Left ventricle myocardium inferior (tissue), 1 donor: ENCODE measurements at regions not wholly inside any gene's neighbourhood (a gene's known extent, or its start where the extent isn't known, plus 50 kb on each side); places are given as distances from the start of the nearest gene placed in this dataset.
A peak's percentile ranks its signal among the peaks of the same experiment; 100 is the strongest.

ENCODE experiments used
- DNase-seq: peaks from one replicate; pipeline ENCODE4 v3.0.0-alpha.2; 2020
- H3K27ac ChIP-seq: fragments of 200-600 bp; replicated peaks from 2 replicates; pipeline ENCODE4 v1.8.0; 2021
- H3K27me3 ChIP-seq: fragments of 200-600 bp; 2 replicates; pipeline ENCODE4 v1.8.0; 2021; ENCODE audit warnings: low read depth
- H3K36me3 ChIP-seq: fragments of 200-600 bp; 2 replicates; pipeline ENCODE4 v1.8.0; 2021
- H3K4me1 ChIP-seq: fragments of 200-600 bp; 2 replicates; pipeline ENCODE4 v1.8.0; 2021
- H3K4me3 ChIP-seq: fragments of 200-600 bp; 2 replicates; pipeline ENCODE4 v1.8.0; 2021; ENCODE audit warnings: mild to moderate bottlenecking, moderate library complexity
- H3K9me3 ChIP-seq: fragments of 200-600 bp; replicated peaks from 2 replicates; pipeline ENCODE4 v1.8.0; 2021
- intact Hi-C: fragments of 100-400 bp; cut with micrococcal nuclease; formaldehyde crosslinking; loops from one replicate; pipeline ENCODE4 v1.11.0; 2022
- TF ChIP-seq, protein P1 (sequence below): fragments of 200-600 bp; IDR thresholded peaks from 2 replicates; pipeline ENCODE4 v1.8.0; 2021; ENCODE audit warnings: antibody characterized with exemption, mild to moderate bottlenecking, borderline replicate concordance
- donor health status: DM: no; HTN: yes; CAD: no; lungs with severe emphysema.

DNA sequence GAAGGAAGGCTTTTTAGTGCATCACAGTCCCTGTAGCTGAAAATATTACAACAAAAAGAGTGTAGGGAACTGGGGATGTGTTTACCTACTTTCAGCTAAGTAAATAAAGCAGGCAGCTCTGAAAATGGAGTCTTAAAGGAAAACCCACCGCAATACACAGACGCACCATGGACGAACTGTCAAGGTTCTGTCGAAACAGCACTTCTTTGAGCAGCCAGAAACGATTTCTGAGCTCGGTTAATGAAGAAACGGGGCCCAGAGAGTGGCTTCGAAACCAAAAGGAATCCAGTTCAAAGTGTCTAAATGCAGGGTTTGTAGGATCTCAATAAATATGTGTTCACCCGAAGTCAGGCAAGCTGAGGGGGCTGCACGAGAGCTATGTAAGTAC is 275.4 kb upstream of the NEBL start:
- Histone ChIP-seq H3K27ac (no peak overlapping the region), H3K9me3 (no peaks in the 10 kb centered on the region), H3K4me1 (peaks cover 25% of the 10 kb centered on the region), H3K36me3 (no peaks in the 10 kb centered on the region), H3K27me3 (peaks cover 48% of the 10 kb centered on the region), H3K4me3 (peak overlapping the region; percentile 75)
- TF ChIP-seq, protein P1, sequence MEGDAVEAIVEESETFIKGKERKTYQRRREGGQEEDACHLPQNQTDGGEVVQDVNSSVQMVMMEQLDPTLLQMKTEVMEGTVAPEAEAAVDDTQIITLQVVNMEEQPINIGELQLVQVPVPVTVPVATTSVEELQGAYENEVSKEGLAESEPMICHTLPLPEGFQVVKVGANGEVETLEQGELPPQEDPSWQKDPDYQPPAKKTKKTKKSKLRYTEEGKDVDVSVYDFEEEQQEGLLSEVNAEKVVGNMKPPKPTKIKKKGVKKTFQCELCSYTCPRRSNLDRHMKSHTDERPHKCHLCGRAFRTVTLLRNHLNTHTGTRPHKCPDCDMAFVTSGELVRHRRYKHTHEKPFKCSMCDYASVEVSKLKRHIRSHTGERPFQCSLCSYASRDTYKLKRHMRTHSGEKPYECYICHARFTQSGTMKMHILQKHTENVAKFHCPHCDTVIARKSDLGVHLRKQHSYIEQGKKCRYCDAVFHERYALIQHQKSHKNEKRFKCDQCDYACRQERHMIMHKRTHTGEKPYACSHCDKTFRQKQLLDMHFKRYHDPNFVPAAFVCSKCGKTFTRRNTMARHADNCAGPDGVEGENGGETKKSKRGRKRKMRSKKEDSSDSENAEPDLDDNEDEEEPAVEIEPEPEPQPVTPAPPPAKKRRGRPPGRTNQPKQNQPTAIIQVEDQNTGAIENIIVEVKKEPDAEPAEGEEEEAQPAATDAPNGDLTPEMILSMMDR: no peak
- intact Hi-C loops: no loop called here
- no peak for DNase-seq

DNA sequence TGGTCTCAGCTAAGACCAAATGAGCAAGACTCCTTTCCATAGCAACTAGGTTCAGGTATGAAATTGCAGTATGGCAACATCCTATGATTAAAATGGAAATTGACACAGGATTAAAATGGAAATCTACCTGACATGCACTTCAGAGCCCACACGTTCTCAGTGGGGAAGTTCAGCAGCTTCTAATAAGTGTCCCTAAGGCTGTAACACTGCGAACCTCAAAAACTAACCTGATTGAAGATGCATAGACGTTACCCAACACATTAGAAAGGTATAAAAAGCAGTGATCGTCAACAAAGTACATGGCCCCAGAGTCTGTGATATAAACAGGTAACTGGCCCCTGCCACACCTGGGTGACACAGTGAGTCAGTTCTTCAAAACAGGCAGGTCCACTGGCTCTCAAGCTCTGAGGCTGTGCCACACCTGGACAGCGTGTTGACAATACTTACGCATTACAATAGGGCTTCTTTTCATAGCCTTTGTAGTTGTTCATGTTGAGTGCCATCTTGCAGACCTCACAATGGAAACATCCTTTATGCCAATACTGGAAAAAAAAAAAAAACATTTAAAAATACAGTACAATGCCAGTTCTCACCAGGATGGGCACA is 274.9 kb upstream of the NEBL start:
- no peak overlapping the region for H3K27ac ChIP-seq
- intact Hi-C loops: no loop called here
- H3K4me3 ChIP-seq: peak overlapping the region; percentile 75
- DNase-seq: no peak
- H3K27me3 ChIP-seq: peaks cover 48% of the 10 kb centered on the region
- H3K36me3 ChIP-seq: no peaks in the 10 kb centered on the region
- peaks cover 25% of the 10 kb centered on the region for H3K4me1 ChIP-seq
- no peaks in the 10 kb centered on the region for H3K9me3 ChIP-seq
- TF ChIP-seq, protein P1: no peak

DNA sequence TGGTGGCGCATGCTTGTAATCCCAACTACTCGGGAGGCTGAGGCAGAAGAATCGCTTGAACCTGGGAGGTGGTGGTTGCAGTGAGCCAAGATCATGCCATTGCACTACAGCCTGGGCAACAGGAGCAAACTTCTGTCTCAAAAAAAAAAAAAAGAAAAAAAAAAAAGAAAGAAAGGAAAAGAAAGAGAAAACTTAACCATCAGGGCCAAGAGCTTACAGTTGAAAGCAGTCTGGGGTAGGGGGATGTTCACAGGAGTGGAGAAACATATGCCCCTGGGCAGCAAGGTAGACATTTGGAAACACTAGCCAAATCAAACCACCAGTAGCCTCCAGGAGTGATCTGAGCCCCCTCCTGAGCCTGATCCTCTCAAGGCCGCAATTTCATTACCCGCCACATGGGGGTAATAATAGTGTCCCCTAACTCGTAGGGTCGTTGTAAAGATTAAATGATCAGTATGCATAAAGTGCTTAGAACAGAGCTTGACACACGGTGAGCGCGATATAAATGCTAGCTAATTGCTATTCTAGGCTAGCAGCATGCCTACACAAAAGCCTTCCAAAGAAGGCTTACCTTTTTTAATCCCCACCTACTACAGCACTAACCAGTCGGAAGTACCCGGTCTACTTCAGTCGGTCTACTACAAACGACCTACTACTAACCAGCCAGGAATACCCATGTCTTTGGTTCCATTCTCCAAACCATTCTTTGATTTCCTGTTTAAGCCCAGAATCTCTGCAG is 274.3 kb upstream of the NEBL start:
- no peak overlapping the region for H3K27ac ChIP-seq
- TF ChIP-seq, protein P1: peak; percentile 35
- peaks cover 25% of the 10 kb centered on the region for H3K4me1 ChIP-seq
- H3K9me3 ChIP-seq: no peaks in the 10 kb centered on the region
- H3K36me3 ChIP-seq: no peaks in the 10 kb centered on the region
- intact Hi-C loops: no loop called here
- DNase-seq: no peak
- H3K27me3 ChIP-seq: peaks cover 48% of the 10 kb centered on the region
- H3K4me3 ChIP-seq: no peak overlapping the region

DNA sequence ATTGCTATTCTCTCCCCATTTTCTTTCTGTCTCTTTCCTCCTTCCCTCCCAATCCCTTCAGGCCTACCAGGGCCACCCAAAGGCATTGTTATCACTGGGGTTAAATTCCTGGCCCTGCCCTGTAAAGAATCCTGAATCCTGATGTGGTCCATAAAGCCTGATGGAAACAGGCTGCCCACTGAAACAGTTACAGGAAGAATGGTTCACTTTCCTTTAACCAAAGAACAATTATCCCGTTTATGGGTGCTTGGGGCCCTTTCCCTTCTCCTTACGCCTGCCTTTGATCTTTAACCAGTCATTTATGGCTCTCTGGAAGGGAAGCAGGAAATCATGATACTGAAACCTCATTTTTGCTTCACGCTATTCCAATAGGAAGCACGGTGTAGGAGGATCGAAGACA is 273.1 kb upstream of the NEBL start:
- Histone ChIP-seq H3K4me3 (no peak overlapping the region), H3K9me3 (no peaks in the 10 kb centered on the region), H3K4me1 (peaks cover 25% of the 10 kb centered on the region), H3K27ac (no peak overlapping the region), H3K36me3 (no peaks in the 10 kb centered on the region), H3K27me3 (peaks cover 40% of the 10 kb centered on the region)
- DNase-seq: no peak
- intact Hi-C loops: no loop called here
- TF ChIP-seq, protein P1: no peak

DNA sequence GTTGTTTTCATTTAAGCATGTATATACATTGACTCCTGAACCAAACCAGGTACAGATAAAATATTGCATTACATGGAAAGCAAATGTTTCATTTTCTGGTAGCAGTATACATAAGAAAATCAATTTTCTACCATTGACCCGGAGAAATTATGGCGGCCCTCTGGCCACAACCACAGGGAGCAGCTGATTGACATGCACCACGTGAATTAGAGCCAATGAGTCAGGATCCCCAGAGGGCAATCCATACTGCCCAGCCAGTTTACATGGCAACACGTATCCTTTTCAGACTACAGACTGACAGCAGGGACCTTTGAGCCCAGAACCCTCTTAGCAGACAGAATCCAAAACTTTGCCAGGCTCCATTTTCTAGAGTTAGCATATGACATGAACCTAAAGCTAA is 272.2 kb upstream of the NEBL start:
- H3K4me1 ChIP-seq: peaks cover 19% of the 10 kb centered on the region
- DNase-seq: no peak
- H3K27me3 ChIP-seq: peaks cover 31% of the 10 kb centered on the region
- H3K4me3 ChIP-seq: no peak overlapping the region
- TF ChIP-seq, protein P1: no peak
- no peaks in the 10 kb centered on the region for H3K36me3 ChIP-seq
- H3K27ac ChIP-seq: no peak overlapping the region
- intact Hi-C loops: no loop called here
- H3K9me3 ChIP-seq: no peaks in the 10 kb centered on the region
